ENCODE measurements at regions not wholly inside any gene's neighbourhood (a gene's known extent, or its start where the extent isn't known, plus 50 kb on each side); places are given as distances from the start of the nearest gene placed in this dataset.

GRCh38 chr7:109437957-109438356 is 868.3 kb downstream of the DNAJB9 start:
- no peak for TF ChIP-seq CTCF (IDR thresholded peaks at IDR 0.05)

DNA sequence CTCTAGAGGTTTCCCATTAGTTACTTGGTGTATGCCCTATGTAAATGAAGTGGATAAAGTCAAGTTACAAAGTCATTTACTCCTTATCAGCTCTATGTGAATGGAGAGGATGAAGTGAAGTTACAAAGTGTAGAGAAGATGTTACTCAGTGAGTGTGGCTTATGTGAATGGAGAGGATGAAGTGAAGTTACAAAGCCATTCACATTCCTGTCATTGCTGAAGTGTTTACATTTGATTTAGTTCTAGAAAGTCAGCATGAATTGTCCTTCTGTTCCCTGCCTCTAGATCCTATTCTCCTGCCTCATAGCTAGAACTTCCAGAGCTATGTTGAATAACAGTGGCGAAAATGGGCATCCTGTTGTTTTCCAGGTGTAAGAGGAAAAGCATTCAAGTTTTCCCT is 880.1 kb downstream of the DNAJB9 start:
- TF ChIP-seq CTCF (IDR thresholded peaks at IDR 0.05) = no peak

GRCh38 chr7:109456116-109456515 is 886.4 kb downstream of the DNAJB9 start:
- peak; percentile 27; the same call in 1 of the 2 replicates for TF ChIP-seq CTCF (IDR thresholded peaks at IDR 0.05)

DNA sequence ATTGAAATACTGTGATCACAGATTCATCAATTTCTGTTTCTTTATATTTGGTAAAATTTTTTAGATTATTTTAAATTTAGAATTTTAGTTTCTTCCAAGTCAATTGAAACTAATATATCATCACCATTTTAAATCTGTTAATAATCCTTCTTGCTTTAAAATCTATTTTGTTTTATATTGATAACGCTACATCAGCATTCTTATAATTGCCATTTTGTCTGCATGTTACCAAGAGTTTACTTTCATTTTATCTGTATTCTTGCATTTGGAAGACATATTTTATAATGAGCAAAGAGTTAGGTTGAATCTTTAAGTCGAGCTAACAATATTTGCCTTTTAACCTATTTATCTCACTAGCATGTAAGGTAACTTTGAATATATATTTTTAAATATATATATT is 890.6 kb downstream of the DNAJB9 start:
- no peak for TF ChIP-seq CTCF (IDR thresholded peaks at IDR 0.05)

DNA sequence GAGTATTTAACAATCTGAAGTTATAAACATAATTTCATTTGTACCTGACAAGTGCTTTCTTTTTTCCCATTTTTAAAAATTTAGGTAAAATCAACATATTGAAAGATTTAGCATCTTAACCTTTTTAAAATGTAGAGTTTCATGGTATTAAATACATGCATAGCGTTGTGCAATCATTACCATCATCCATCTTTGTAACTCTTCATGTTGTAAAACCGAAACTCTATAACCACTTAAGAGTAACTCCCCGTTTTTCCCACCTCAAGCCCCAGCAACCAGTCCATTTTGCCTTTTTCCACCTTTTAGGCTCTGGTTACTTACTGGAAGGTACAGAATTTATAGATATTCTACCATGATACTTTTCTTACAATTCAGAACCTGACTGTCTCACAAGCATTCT is 892.5 kb downstream of the DNAJB9 start:
- no peak for TF ChIP-seq CTCF (IDR thresholded peaks at IDR 0.05)

- no peak for TF ChIP-seq CTCF (IDR thresholded peaks at IDR 0.05)
Measured at GRCh38 chr7:109473172-109473571, 903.5 kb downstream of the DNAJB9 start.

GRCh38 chr7:109476409-109476808 is 906.7 kb downstream of the DNAJB9 start:
- no peak for TF ChIP-seq CTCF (IDR thresholded peaks at IDR 0.05)

- TF ChIP-seq CTCF (IDR thresholded peaks at IDR 0.05) = peak; percentile 61
Measured at GRCh38 chr7:109479388-109479787, 909.7 kb downstream of the DNAJB9 start.

Data from LNCAP (cell line).